DOHH2 (cell line): ENCODE measurements at regions not wholly inside any gene's neighbourhood (a gene's known extent, or its start where the extent isn't known, plus 50 kb on each side); places are given as distances from the start of the nearest gene placed in this dataset.

Source experiments
- EZH2phosphoT487 ChIP-seq: fragments of 200-600 bp; sonication (generic); IDR thresholded peaks from 2 replicates; pipeline ENCODE4 v1.6.1; 2017; ENCODE audit warnings: borderline replicate concordance, mild to moderate bottlenecking, antibody characterized with exemption, low read length, moderate library complexity, mixed read lengths
- TF ChIP-seq, protein P1 (sequence below): fragments of 200-600 bp; sonication (generic); IDR thresholded peaks from one replicate; pipeline ENCODE4 v1.5.1; 2014; ENCODE audit warnings: antibody characterized with exemption, mild to moderate bottlenecking, low read depth, low read length; ENCODE audit not compliant: poor library complexity, severe bottlenecking

DNA sequence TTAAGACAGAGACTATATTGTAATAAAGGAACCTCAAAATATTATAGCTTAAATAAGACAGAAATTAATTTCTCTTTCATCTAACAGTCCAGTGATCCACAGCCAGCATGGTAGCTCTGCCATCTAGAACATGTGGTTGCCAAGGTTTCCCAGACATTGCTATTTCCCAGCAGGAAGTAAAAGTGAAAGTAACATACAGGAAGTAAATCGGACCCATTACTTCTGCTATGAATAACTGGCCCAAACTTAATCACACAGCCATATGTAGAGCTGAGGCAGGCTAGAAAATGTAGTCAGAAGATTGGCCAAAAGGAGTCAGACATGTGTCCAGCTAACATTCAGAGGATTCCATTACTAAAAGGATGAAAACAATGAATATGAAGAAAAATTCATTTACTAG is 71.0 kb downstream of the NOL4 start:
- TF ChIP-seq, protein P1, sequence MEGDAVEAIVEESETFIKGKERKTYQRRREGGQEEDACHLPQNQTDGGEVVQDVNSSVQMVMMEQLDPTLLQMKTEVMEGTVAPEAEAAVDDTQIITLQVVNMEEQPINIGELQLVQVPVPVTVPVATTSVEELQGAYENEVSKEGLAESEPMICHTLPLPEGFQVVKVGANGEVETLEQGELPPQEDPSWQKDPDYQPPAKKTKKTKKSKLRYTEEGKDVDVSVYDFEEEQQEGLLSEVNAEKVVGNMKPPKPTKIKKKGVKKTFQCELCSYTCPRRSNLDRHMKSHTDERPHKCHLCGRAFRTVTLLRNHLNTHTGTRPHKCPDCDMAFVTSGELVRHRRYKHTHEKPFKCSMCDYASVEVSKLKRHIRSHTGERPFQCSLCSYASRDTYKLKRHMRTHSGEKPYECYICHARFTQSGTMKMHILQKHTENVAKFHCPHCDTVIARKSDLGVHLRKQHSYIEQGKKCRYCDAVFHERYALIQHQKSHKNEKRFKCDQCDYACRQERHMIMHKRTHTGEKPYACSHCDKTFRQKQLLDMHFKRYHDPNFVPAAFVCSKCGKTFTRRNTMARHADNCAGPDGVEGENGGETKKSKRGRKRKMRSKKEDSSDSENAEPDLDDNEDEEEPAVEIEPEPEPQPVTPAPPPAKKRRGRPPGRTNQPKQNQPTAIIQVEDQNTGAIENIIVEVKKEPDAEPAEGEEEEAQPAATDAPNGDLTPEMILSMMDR, result no peak
- no peak for TF ChIP-seq EZH2phosphoT487
